Mammary epithelial cell (primary cell): ENCODE measurements at regions not wholly inside any gene's neighbourhood (a gene's known extent, or its start where the extent isn't known, plus 50 kb on each side); places are given as distances from the start of the nearest gene placed in this dataset.

ENCODE experiments used
- CTCF ChIP-seq, 2 donors: IDR thresholded peaks in 1 of 2; conservative IDR thresholded peaks in 1 of 2; 2 replicates each; pipeline ENCODE4 v1.5.1; 2011 to 2012; ENCODE audit warnings: inconsistent platforms in 2 of 2, low read length in 2 of 2, mild to moderate bottlenecking in 2 of 2, control low read depth in 1 of 2, low read depth in 1 of 2; ENCODE audit not compliant: insufficient read depth in 1 of 2; ENCODE audit errors: extremely low read depth in 1 of 2
- EZH2 ChIP-seq: IDR thresholded peaks from 2 replicates; pipeline ENCODE4 v1.6.1; 2012; ENCODE audit warnings: low read length, inconsistent platforms, borderline replicate concordance

- TF ChIP-seq CTCF (conservative IDR thresholded peaks at IDR 0.05 in 1 of 2, IDR thresholded peaks at IDR 0.05 in 1 of 2; ENCODE audit: extremely low read depth in 1 of 2, insufficient read depth in 1 of 2, low read depth in 1 of 2, low read length in 2 of 2) (no peak), EZH2 (no peak)
Observed at GRCh38 chr2:29981402-29981801, 60.0 kb upstream of the ALK start.
